Trophoblast cell (in vitro differentiated cells and primary cell): ENCODE measurements at regions not wholly inside any gene's neighbourhood (a gene's known extent, or its start where the extent isn't known, plus 50 kb on each side); places are given as distances from the start of the nearest gene placed in this dataset.
A peak's percentile ranks its signal among the peaks of the same experiment; 100 is the strongest.

Source experiments
- DNase-seq, 2 donors: peaks; one replicate each; pipeline ENCODE4 v3.0.0-alpha.2; 2016
- H2AFZ ChIP-seq: 2 replicates; pipeline ENCODE4 v1.6.1; 2013; ENCODE audit warnings: low read length, moderate library complexity, mild to moderate bottlenecking; ENCODE audit not compliant: insufficient read depth, poor library complexity
- H2AK5ac ChIP-seq: 2 replicates; pipeline ENCODE4 v1.6.1; 2013; ENCODE audit warnings: mild to moderate bottlenecking, low read length
- H2BK120ac ChIP-seq: 2 replicates; pipeline ENCODE4 v1.6.1; 2013; ENCODE audit warnings: low read length, mild to moderate bottlenecking, moderate library complexity; ENCODE audit not compliant: insufficient read depth, poor library complexity
- H2BK12ac ChIP-seq: 2 replicates; pipeline ENCODE4 v1.6.1; 2013; ENCODE audit warnings: mild to moderate bottlenecking, low read length, moderate library complexity
- H2BK5ac ChIP-seq: 2 replicates; pipeline ENCODE4 v1.6.1; 2013; ENCODE audit warnings: low read length, low read depth, moderate library complexity, mild to moderate bottlenecking; ENCODE audit not compliant: poor library complexity
- H3K14ac ChIP-seq: 2 replicates; pipeline ENCODE4 v1.6.1; 2013; ENCODE audit warnings: mild to moderate bottlenecking, low read length
- H3K18ac ChIP-seq: 2 replicates; pipeline ENCODE4 v1.6.1; 2013; ENCODE audit warnings: mild to moderate bottlenecking, low read length
- H3K23ac ChIP-seq: 2 replicates; pipeline ENCODE4 v1.6.1; 2013; ENCODE audit warnings: low read length
- H3K27ac ChIP-seq: 2 replicates; pipeline ENCODE4 v1.5.1; 2013; ENCODE audit warnings: low read depth, mild to moderate bottlenecking, inconsistent platforms, low read length, moderate library complexity
- H3K27me3 ChIP-seq: 2 replicates; pipeline ENCODE4 v1.6.1; 2013; ENCODE audit warnings: inconsistent platforms, mild to moderate bottlenecking, low read length, moderate library complexity; ENCODE audit not compliant: insufficient read depth
- H3K36me3 ChIP-seq, 2 experiments: 1 replicate in 1 of 2; 2 replicates in 1 of 2; pipeline ENCODE4 v1.6.1; 2013; ENCODE audit warnings: low read length in 2 of 2, mild to moderate bottlenecking in 2 of 2, moderate library complexity in 1 of 2; ENCODE audit not compliant: insufficient read depth in 2 of 2, control insufficient read depth in 1 of 2
- H3K4ac ChIP-seq: 2 replicates; pipeline ENCODE4 v1.6.1; 2013; ENCODE audit warnings: low read depth, mild to moderate bottlenecking, low read length, moderate library complexity
- H3K4me1 ChIP-seq, 2 experiments: 1 replicate in 1 of 2; 2 replicates in 1 of 2; pipeline ENCODE4 v1.6.1; 2013; ENCODE audit warnings: low read length in 2 of 2, mild to moderate bottlenecking in 2 of 2, moderate library complexity in 1 of 2; ENCODE audit not compliant: insufficient read depth in 2 of 2, control insufficient read depth in 1 of 2
- H3K4me2 ChIP-seq: 2 replicates; pipeline ENCODE4 v1.6.1; 2013; ENCODE audit warnings: inconsistent platforms, mild to moderate bottlenecking, low read length, moderate library complexity
- H3K4me3 ChIP-seq: 2 replicates; pipeline ENCODE4 v1.5.1; 2013; ENCODE audit warnings: mild to moderate bottlenecking, low read depth, low read length, inconsistent platforms
- H3K79me1 ChIP-seq: one replicate; pipeline ENCODE4 v1.6.1; 2013; ENCODE audit warnings: low read length
- H3K79me2 ChIP-seq: 2 replicates; pipeline ENCODE4 v1.6.1; 2013; ENCODE audit warnings: low read length, mild to moderate bottlenecking; ENCODE audit not compliant: control insufficient read depth, insufficient read depth, poor library complexity
- H3K9ac ChIP-seq: 2 replicates; pipeline ENCODE4 v1.6.1; 2013; ENCODE audit warnings: mild to moderate bottlenecking, low read length
- H3K9me3 ChIP-seq: 2 replicates; pipeline ENCODE4 v1.6.1; 2013; ENCODE audit warnings: low read depth, mild to moderate bottlenecking, control low read depth, inconsistent platforms, low read length; ENCODE audit not compliant: insufficient read depth
- H4K12ac ChIP-seq: 2 replicates; pipeline ENCODE4 v1.6.1; 2013; ENCODE audit warnings: low read depth, mild to moderate bottlenecking, low read length, moderate library complexity
- H4K8ac ChIP-seq: 2 replicates; pipeline ENCODE4 v1.6.1; 2013; ENCODE audit warnings: low read depth, mild to moderate bottlenecking, low read length, moderate library complexity
- H4K91ac ChIP-seq: one replicate; pipeline ENCODE4 v1.6.1; 2013; ENCODE audit warnings: low read depth, mild to moderate bottlenecking, low read length, moderate library complexity
- WGBS: extraction: QIAGEN DNeasy Blood & Tissue Kit; methylation state at CpG from one replicate; pipeline ENCODE4 v1.1.7; 2013; ENCODE audit warnings: missing lambda C conversion rate; ENCODE audit not compliant: insufficient read length, insufficient coverage; ENCODE audit errors: extremely low coverage; 5-methylcytosine and 5-hydroxymethylcytosine counted together

- Histone ChIP-seq H3K79me1 (no peaks in the 10 kb centered on the region), H3K27ac (no peak overlapping the region)
- WGBS: no CpG with 5 or more reads among the region's 1 CpG
Measured at GRCh38 chr14:59127437-59127732, 61.1 kb upstream of the DAAM1 start.

GRCh38 chr14:59130462-59130861, 58.0 kb upstream of the DAAM1 start:
- peak overlapping the region; percentile 10 for H3K4me2 ChIP-seq
- DNase-seq: no peak
- H2BK12ac ChIP-seq: no peak overlapping the region
- no peak overlapping the region for H4K8ac ChIP-seq
- no peak overlapping the region for H4K91ac ChIP-seq
- no peak overlapping the region for H3K4ac ChIP-seq
- no peak overlapping the region for H3K9ac ChIP-seq
- H2AK5ac ChIP-seq: no peak overlapping the region
- H3K18ac ChIP-seq: no peak overlapping the region
- H3K9me3 ChIP-seq: no peaks in the 10 kb centered on the region
- no peak overlapping the region for H2AFZ ChIP-seq
- H3K23ac ChIP-seq: no peak overlapping the region
- no peak overlapping the region for H3K14ac ChIP-seq
- H3K79me1 ChIP-seq: no peaks in the 10 kb centered on the region
- H3K36me3 ChIP-seq: no peaks in the 10 kb centered on the region
- no peaks in the 10 kb centered on the region for H3K27me3 ChIP-seq
- no peak overlapping the region for H2BK120ac ChIP-seq
- H3K4me1 ChIP-seq: no peaks in the 10 kb centered on the region
- no peak overlapping the region for H2BK5ac ChIP-seq
- H4K12ac ChIP-seq: no peak overlapping the region
- H3K4me3 ChIP-seq: no peak overlapping the region
- no peak overlapping the region for H3K27ac ChIP-seq
- no CpG with 5 or more reads among the region's 7 CpGs for WGBS
- H3K79me2 ChIP-seq: no peaks in the 10 kb centered on the region

More at GRCh38 chr14:59127437-59127732, 61.1 kb upstream of the DAAM1 start:
- no peak overlapping the region for H2AK5ac ChIP-seq
- H3K4me3 ChIP-seq: no peak overlapping the region
- H3K4ac ChIP-seq: no peak overlapping the region
- H3K14ac ChIP-seq: no peak overlapping the region
- H2BK12ac ChIP-seq: no peak overlapping the region
- H2AFZ ChIP-seq: no peak overlapping the region
- no peak for DNase-seq
- H3K9ac ChIP-seq: no peak overlapping the region
- H3K4me2 ChIP-seq: no peak overlapping the region
- H2BK120ac ChIP-seq: no peak overlapping the region
- H4K8ac ChIP-seq: no peak overlapping the region
- H3K79me2 ChIP-seq: no peaks in the 10 kb centered on the region
- no peaks in the 10 kb centered on the region for H3K27me3 ChIP-seq
- no peak overlapping the region for H3K23ac ChIP-seq
- H4K91ac ChIP-seq: no peak overlapping the region
- H2BK5ac ChIP-seq: no peak overlapping the region
- H3K36me3 ChIP-seq: no peaks in the 10 kb centered on the region
- no peaks in the 10 kb centered on the region for H3K4me1 ChIP-seq
- H3K9me3 ChIP-seq: no peaks in the 10 kb centered on the region
- no peak overlapping the region for H3K18ac ChIP-seq
- no peak overlapping the region for H4K12ac ChIP-seq

GRCh38 chr14:59131938-59132795, 56.3 kb upstream of the DAAM1 start:
- Histone ChIP-seq H3K36me3 (no peaks in the 10 kb centered on the region), H4K12ac (no peak overlapping the region), H2AK5ac (no peak overlapping the region), H2BK12ac (no peak overlapping the region), H3K79me1 (no peaks in the 10 kb centered on the region), H3K9ac (no peak overlapping the region), H4K8ac (no peak overlapping the region), H3K4me1 (no peaks in the 10 kb centered on the region), H4K91ac (no peak overlapping the region), H3K4me2 (no peak overlapping the region), H3K23ac (no peak overlapping the region), H3K18ac (no peak overlapping the region), H3K9me3 (peaks cover 2% of the 10 kb centered on the region), H3K79me2 (no peaks in the 10 kb centered on the region), H3K4me3 (no peak overlapping the region), H2BK120ac (no peak overlapping the region), H3K27ac (no peak overlapping the region), H3K14ac (no peak overlapping the region), H2AFZ (no peak overlapping the region), H2BK5ac (no peak overlapping the region), H3K4ac (no peak overlapping the region), H3K27me3 (no peaks in the 10 kb centered on the region)
- no peak for DNase-seq
- WGBS: no CpG with 5 or more reads among the region's 5 CpGs

DNA sequence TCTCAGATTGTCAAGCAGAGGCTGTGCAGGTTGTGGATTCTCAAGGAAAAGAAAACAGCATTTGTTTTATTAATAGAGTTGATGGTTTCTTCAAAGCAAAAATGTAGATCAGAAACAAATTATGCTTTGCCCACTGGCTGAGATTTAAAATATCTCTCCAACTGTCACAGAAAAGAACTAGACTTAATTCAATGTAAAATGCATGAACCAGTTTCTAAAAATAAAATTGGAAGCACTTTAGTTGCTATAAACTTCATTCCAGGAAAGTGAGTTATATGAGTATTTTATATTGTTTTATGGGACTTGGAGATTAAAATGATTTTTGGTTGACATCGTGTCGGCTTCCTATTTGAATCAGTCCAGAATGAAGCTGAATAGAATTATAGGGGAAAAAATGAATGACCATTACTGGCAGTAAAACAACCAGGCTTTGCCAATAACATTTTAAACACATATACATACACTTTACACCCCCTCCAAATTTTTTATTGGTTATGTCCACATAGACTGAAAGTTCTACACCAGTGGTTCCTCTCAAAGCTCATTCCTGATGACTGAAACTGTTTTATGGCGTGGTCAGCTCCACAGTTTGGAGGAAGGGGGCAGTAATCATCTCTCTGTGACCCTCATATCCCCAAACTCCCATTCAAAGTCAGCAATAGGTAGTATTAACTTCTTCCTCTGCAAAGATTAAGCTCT, 55.5 kb upstream of the DAAM1 start:
- no peaks in the 10 kb centered on the region for H3K4me1 ChIP-seq
- H3K4me2 ChIP-seq: no peak overlapping the region
- H3K4me3 ChIP-seq: no peak overlapping the region
- no peaks in the 10 kb centered on the region for H3K36me3 ChIP-seq
- no peaks in the 10 kb centered on the region for H3K79me1 ChIP-seq
- H3K9me3 ChIP-seq: peaks cover 2% of the 10 kb centered on the region
- H4K12ac ChIP-seq: no peak overlapping the region
- no peaks in the 10 kb centered on the region for H3K79me2 ChIP-seq
- H3K9ac ChIP-seq: no peak overlapping the region
- H4K91ac ChIP-seq: no peak overlapping the region
- H3K18ac ChIP-seq: no peak overlapping the region
- H2BK120ac ChIP-seq: no peak overlapping the region
- no peak overlapping the region for H2BK12ac ChIP-seq
- H4K8ac ChIP-seq: no peak overlapping the region
- no peak overlapping the region for H3K23ac ChIP-seq
- H3K14ac ChIP-seq: no peak overlapping the region
- H2AFZ ChIP-seq: no peak overlapping the region
- H3K4ac ChIP-seq: no peak overlapping the region
- H2AK5ac ChIP-seq: no peak overlapping the region
- H3K27ac ChIP-seq: no peak overlapping the region
- DNase-seq: no peak
- no peak overlapping the region for H2BK5ac ChIP-seq
- WGBS: no CpG with 5 or more reads among the region's 3 CpGs
- no peaks in the 10 kb centered on the region for H3K27me3 ChIP-seq
